Astrocyte of the hippocampus (primary cell): ENCODE measurements at regions not wholly inside any gene's neighbourhood (a gene's known extent, or its start where the extent isn't known, plus 50 kb on each side); places are given as distances from the start of the nearest gene placed in this dataset.
A peak's percentile ranks its signal among the peaks of the same experiment; 100 is the strongest.

ENCODE experiments used
- DNase-seq: peaks from one replicate; pipeline ENCODE4 v3.0.0; 2011; ENCODE audit warnings: low read depth, low spot score

DNA sequence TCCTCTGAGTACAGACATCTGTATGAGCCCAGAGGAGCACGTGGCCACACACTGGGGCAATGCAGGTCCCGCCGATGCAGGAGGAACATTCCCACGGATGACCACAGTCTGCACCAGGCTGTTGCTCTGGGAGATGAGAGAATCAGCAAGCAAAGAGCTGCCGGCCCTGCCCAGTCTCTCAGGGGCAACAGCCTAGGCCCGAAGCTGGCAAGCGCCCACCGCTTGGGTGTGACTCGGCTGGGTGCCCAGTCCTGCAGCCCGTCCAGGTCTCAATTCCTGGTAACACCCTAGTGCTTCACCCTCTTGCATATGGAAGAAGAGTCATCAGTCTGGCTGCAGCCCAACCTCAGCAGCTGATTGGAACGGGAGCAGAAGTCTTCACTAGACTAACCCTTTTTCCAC lies 153.7 kb upstream of the HES1 start:
- DNase-seq: peak; percentile 70

GRCh38 chr3:193983846-193984818 lies 151.8 kb upstream of the HES1 start:
- no peak for DNase-seq

- DNase-seq: no peak
Observed at GRCh38 chr3:193984876-193985275, 151.1 kb upstream of the HES1 start.

DNA sequence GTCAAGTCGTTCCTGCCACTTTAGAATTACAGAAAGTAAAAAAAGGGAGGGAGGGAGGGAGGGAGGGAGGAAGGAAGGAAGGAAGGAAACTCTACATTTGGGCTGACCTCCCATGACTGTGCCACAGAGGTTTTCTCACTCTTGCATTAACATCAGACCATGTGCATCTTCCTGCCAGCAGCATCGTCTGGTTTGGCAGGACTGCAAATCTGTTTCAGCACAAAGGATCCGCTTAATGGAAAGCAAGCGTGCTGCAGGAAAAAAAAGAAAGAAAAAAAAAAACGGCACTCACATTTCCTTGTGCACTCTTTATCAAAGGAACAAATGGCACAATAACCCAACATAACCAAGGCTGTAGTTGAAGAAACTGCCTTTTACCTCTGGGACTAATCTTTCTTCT lies 148.8 kb upstream of the HES1 start:
- DNase-seq: peak; percentile 64

GRCh38 chr3:193989186-193989585 lies 146.8 kb upstream of the HES1 start:
- DNase-seq: no peak

- DNase-seq: no peak
Observed at GRCh38 chr3:193991666-193992424, 144.1 kb upstream of the HES1 start.

- no peak for DNase-seq
Observed at GRCh38 chr3:193992425-193993037, 143.4 kb upstream of the HES1 start.

GRCh38 chr3:193996221-193996620 lies 139.7 kb upstream of the HES1 start:
- DNase-seq: no peak

GRCh38 chr3:193996641-193997089 lies 139.3 kb upstream of the HES1 start:
- peak; percentile 7 for DNase-seq

GRCh38 chr3:193997228-193998122 lies 138.5 kb upstream of the HES1 start:
- DNase-seq: no peak

DNA sequence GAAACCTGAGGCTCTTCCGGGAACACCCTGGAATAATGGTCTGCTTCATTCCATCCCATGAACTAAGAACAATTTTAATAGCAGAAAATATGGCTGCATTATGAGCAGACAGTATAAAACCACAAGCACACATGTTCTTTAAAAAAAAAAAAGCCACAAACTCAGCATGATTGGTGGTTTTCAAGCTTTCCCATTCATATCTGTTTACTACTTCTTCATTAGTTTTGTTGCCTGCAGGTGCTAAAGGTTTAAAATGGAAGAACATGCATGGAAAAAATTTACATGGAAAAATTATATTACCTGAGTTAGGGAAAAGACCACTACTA lies 137.9 kb upstream of the HES1 start:
- DNase-seq: no peak

DNA sequence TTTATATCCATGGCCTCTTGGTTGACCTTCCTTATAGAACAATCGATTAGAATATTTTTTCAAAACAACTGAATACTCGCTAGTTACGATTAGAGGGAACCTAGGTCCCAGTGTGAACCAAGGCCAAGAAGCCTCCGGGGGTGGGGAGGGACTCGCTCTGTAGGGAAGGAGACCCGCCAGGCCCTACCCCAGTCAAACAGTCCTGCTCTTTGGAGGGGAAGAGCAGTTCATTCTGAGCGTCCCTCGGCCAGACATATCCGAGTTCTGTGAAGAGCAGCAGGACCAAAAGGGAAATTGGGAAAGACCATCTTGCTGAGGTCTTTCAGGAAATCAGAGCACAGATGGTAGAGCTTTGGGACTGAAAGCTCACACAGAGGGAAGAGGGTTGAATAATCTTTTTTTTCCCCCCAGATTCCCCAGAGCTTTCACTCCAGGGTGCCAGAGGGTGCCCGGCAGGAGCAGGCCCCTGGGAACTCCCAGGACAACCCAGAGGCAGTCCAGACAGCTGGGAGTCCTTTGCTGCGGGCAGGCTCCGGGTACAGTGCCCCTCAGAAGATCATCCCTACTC lies 137.2 kb upstream of the HES1 start:
- DNase-seq: no peak

DNA sequence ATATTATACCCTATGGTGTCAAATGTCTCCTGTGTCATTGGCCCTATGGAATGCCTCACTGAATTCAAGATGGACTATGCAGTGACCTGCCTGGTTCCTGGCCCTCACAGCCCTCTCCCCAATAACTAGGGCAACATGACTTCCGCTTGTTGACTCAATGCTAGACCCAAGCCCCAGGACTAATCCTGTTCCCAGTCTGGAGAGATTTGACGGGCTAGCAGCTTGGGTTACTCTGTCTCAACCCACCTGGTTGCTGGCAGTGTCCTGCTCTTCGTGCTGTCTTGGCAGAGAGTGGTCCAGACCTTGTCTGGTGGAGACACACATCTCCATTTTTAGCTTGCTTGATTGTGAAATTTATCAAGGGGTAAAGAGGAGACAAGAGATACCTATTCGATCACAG lies 135.8 kb upstream of the HES1 start:
- no peak for DNase-seq

DNA sequence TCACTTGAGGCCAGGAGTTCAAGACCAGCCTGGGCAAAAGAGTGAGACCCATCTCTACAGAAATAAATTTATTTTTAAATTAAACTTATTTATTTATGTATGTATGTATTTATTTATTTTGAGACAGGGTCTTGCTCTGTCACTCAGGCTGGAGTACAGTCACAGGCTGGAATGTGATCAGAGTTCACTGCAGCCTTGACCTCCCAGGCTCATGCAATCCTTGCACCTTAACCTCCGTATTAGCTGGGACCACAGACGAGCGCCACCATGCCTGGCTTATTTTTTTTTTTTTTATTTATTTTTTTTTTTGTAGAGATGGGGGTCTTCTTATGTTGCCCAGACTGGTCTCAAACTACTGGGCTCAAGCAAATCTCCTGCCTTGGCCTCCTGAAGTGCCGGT lies 135.2 kb upstream of the HES1 start:
- no peak for DNase-seq

DNA sequence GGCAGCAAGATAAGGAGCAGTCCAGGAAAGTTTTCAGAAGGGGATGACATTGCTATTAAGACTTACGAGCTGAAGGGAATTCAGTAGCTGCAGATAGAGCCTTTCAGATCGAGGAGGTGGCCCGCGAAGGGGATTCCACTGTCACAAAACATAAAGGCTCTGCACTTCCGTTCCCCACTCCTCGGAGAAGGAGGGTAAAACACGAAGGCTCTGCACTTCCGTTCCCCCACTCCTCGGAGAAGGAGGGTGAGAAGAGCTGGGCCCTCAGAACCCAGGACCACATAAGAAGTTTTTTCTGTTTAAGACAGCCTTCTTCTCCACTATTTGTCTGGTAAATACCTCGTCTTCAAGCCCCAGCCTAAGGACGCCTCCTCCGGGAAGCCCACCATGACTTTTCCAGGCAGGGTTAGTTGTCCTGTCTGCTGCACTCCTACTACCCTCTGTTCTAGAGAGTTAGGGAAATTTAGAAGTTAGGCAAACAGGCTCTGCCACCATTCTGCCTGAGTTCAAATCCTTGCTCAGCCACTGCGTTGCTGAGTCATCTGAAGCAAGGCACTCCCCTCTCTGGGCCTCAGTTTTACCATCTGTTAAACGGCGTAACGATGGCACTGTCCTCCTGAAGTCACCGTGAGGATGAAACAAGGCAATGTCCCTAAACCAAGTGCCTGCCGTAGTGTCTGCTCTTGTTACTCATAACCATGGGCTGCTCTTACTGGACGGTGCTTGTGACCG lies 134.1 kb upstream of the HES1 start:
- DNase-seq: no peak

- DNase-seq: peak; percentile 95
Observed at GRCh38 chr3:194003114-194004057, 132.6 kb upstream of the HES1 start.

DNA sequence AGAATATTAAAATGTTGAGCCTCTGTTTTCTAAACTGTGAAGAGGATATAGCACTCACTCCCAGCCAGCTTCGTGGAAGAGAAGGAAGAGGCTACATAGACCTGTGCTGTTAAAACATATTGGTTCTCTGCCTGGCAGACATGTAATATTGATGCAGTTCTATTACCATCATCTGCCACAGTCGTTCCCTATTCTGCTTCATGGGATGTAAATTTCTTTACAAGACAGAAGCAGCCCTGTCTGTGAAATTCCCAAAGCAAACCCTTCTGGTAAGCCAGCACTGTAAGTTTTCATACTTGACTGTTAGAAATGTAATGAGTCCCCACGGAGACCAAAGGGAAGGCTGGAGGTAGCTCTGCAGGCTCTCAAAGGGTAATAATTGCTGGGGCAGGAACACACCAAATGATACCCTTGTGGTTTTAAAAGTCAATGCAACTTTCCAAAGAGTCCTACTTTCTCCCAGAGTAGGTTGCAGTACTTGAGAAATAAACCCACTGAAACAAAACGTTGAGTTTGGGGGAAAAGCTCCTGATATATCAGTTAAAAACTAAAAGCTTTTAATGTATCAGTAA lies 129.9 kb upstream of the HES1 start:
- no peak for DNase-seq

DNA sequence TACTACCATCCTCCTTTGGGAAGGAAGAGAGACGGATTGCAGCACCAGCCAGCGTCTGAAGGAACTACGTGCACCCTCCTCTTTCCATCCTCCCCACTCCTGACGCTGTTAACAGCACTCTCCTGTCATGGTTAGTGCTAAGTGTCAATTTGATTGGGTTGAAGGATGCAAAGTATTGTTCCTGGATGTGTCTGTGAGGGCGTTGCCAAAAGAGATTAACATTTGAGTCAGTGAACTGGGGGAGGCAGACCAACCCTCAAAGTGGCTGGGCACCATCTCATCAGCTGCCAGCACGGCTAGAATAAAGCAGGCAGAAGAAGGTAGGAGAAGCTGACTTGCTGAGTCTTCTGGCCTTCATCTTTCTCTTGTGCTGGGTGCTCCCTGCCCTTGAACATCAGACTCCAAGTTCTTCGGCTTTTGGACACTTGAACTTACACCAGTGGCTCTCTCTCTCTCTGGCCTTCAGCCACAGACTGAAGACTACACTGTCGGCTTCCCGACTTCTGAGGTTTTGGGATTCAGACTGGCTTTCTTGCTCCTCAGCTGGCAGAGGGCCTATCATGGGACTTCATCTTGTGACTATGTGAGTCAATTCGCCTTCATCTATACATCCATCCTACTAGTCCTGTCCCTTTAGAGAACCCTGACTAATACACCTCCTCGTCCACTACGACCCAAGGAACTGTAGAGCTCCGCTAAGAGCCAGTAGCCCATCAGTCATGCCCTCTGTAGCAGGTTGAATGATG lies 128.2 kb upstream of the HES1 start:
- DNase-seq: no peak
